Kidney epithelial cell (primary cell): ENCODE measurements at regions not wholly inside any gene's neighbourhood (a gene's known extent, or its start where the extent isn't known, plus 50 kb on each side); places are given as distances from the start of the nearest gene placed in this dataset.

Experiments
- DNase-seq: peaks from one replicate; pipeline ENCODE4 v3.0.0-alpha.2; 2010; ENCODE audit warnings: low read depth
- H3K27me3 ChIP-seq: 2 replicates; pipeline ENCODE4 v1.6.0; 2011; ENCODE audit warnings: low read length; ENCODE audit not compliant: control insufficient read depth, insufficient read depth
- H3K36me3 ChIP-seq: 2 replicates; pipeline ENCODE4 v1.5.1; 2011; ENCODE audit warnings: low read length; ENCODE audit not compliant: control insufficient read depth, insufficient read depth
- H3K4me3 ChIP-seq: 2 replicates; pipeline ENCODE4 v1.5.1; 2011; ENCODE audit warnings: low read depth, mild to moderate bottlenecking, control low read depth, low read length
- CTCF ChIP-seq: IDR thresholded peaks from 2 replicates; pipeline ENCODE4 v1.5.1; 2011; ENCODE audit warnings: mild to moderate bottlenecking, moderate library complexity, low read length, control low read depth, inconsistent platforms; ENCODE audit not compliant: insufficient read depth, poor library complexity, severe bottlenecking

- H3K36me3 ChIP-seq: no peaks in the 10 kb centered on the region
- no peak for DNase-seq
- no peak overlapping the region for H3K4me3 ChIP-seq
- H3K27me3 ChIP-seq: no peaks in the 10 kb centered on the region
- no peak for TF ChIP-seq CTCF
Observed at GRCh38 chr12:34291426-34291901, 269.2 kb downstream of the ALG10 start.

GRCh38 chr12:34292736-34293625 is 270.7 kb downstream of the ALG10 start:
- DNase-seq: no peak
- TF ChIP-seq CTCF: no peak
- Histone ChIP-seq H3K4me3 (no peak overlapping the region), H3K36me3 (no peaks in the 10 kb centered on the region), H3K27me3 (no peaks in the 10 kb centered on the region)

- no peak for DNase-seq
- Histone ChIP-seq H3K4me3 (no peak overlapping the region), H3K36me3 (no peaks in the 10 kb centered on the region), H3K27me3 (no peaks in the 10 kb centered on the region)
- no peak for TF ChIP-seq CTCF
Observed at GRCh38 chr12:34294137-34294536, 271.8 kb downstream of the ALG10 start.

GRCh38 chr12:34294671-34295365 is 272.5 kb downstream of the ALG10 start:
- Histone ChIP-seq H3K36me3 (no peaks in the 10 kb centered on the region), H3K27me3 (no peaks in the 10 kb centered on the region), H3K4me3 (no peak overlapping the region)
- TF ChIP-seq CTCF: no peak
- DNase-seq: no peak

GRCh38 chr12:34295366-34296142 is 273.3 kb downstream of the ALG10 start:
- Histone ChIP-seq H3K27me3 (no peaks in the 10 kb centered on the region), H3K36me3 (no peaks in the 10 kb centered on the region), H3K4me3 (no peak overlapping the region)
- DNase-seq: no peak
- no peak for TF ChIP-seq CTCF
